Duodenal mucosa (tissue), 2 donors: ENCODE measurements at regions not wholly inside any gene's neighbourhood (a gene's known extent, or its start where the extent isn't known, plus 50 kb on each side); places are given as distances from the start of the nearest gene placed in this dataset.

Source experiments
- H3K27ac ChIP-seq: one replicate; pipeline ENCODE4 v1.7.0; 2013; ENCODE audit warnings: low read depth, low read length
- H3K27me3 ChIP-seq, 2 donors: one replicate each; pipeline ENCODE4 v1.7.0; 2013; ENCODE audit warnings: low read length in 2 of 2, control low read depth in 1 of 2; ENCODE audit not compliant: insufficient read depth in 2 of 2, control insufficient read depth in 1 of 2
- H3K36me3 ChIP-seq, 2 donors: one replicate each; pipeline ENCODE4 v1.7.0; 2013; ENCODE audit warnings: low read length in 2 of 2, control low read depth in 1 of 2; ENCODE audit not compliant: insufficient read depth in 2 of 2, control insufficient read depth in 1 of 2
- H3K4me1 ChIP-seq, 2 donors: one replicate each; pipeline ENCODE4 v1.7.0; 2013; ENCODE audit warnings: low read length in 2 of 2, control low read depth in 1 of 2; ENCODE audit not compliant: insufficient read depth in 2 of 2, control insufficient read depth in 1 of 2
- H3K4me3 ChIP-seq, 2 donors: one replicate each; pipeline ENCODE4 v1.7.0; 2013; ENCODE audit warnings: low read length in 2 of 2, low read depth in 1 of 2
- H3K9ac ChIP-seq, 2 donors: one replicate each; pipeline ENCODE4 v1.7.0; 2013; ENCODE audit warnings: low read length in 2 of 2, low read depth in 1 of 2
- H3K9me3 ChIP-seq, 2 donors: one replicate each; pipeline ENCODE4 v1.7.0; 2013; ENCODE audit warnings: low read length in 2 of 2, control low read depth in 1 of 2; ENCODE audit not compliant: control insufficient read depth in 1 of 2

DNA sequence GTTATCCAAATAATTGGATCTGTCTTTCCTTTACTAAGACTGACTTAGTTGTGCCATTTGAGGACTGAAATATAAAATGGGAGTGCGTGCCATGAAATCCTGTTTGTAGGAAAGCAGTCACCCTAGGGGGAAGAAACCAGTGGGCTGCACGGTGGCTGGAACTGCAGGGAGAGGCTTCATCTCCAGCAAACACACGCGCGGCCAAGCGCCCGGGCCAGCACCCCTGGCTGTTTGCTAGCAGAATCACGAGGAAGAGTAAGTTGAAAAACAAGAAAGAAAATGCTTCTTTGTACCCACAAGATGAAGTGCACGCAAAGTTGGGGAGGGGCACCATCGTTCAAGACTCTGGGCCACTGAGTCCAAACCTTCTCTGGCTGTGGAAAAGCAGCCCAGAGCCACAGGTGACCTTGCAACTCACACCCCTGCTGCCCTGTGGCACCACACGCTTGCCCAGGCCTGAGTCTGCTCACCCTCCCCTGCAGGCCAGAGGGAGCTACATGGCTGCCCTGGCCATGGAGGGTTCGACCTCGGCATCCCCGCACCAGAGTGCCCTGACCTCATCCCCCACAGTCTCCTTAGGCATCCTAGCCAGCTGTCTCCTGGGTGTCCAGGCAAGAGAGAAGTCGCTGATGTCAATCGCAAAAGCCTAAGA lies 55.2 kb downstream of the IRX2 start:
- Histone ChIP-seq H3K9me3 (no peaks in the 10 kb centered on the region), H3K4me1 (no peaks in the 10 kb centered on the region), H3K36me3 (no peaks in the 10 kb centered on the region), H3K4me3 (no peak overlapping the region), H3K9ac (no peak overlapping the region), H3K27me3 (no peaks in the 10 kb centered on the region), H3K27ac (no peak overlapping the region)

DNA sequence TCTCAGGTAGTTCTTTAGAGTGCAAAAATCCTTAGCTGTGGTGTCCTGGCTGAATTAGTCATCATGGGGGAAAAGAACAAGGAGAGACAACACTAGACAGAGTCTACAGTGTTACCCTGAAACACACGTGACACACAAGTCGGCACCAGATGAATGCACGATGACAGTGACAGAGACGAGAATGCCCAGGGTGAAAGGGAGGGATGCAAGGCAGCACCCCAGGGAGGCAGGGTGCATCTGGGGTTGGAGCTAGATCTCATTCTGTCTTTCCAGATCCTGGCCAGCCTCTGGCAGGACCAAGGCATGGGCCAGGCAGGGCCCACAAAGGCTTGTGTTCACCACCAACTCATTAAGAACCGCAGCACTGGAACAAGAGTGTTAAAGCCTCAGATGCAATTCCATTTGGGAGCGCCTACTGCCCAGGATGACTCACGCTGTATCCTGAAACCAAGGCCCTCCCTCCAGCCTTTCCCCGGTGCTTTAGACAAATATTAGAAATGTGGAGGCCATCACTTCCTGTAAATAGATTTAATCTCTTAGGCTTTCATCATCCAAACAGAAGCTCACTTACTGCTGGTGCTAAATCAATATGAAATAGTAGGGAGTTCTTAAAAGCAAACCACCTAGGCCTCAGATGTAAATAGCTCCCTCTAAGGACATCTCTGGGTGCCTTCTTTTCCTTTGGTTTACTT lies 56.1 kb downstream of the IRX2 start:
- Histone ChIP-seq H3K4me3 (no peak overlapping the region), H3K27me3 (no peaks in the 10 kb centered on the region), H3K9ac (no peak overlapping the region), H3K9me3 (no peaks in the 10 kb centered on the region), H3K4me1 (no peaks in the 10 kb centered on the region), H3K36me3 (no peaks in the 10 kb centered on the region), H3K27ac (no peak overlapping the region)

DNA sequence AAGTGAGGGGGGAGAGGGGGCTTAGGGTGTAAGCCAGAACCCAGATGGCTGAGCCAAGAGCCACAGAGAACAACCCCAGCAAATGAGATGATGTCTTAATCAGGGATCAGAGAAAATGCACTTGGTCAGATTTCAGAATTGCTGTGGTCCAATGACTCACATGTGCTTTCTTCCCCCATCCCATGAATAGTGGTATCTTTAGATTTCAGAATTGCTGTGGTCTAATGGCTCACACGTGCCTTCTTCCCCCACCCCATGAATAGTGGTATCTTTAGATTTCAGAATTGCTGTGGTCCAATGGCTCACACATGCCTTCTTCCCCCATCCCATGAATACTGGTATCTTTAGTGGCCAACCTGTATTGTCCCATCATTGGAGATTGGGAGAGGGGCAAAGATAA lies 59.9 kb downstream of the IRX2 start:
- no peaks in the 10 kb centered on the region for H3K36me3 ChIP-seq
- no peak overlapping the region for H3K4me3 ChIP-seq
- no peak overlapping the region for H3K9ac ChIP-seq
- H3K27me3 ChIP-seq = no peaks in the 10 kb centered on the region
- no peak overlapping the region for H3K27ac ChIP-seq
- no peaks in the 10 kb centered on the region for H3K9me3 ChIP-seq
- H3K4me1 ChIP-seq = no peaks in the 10 kb centered on the region

DNA sequence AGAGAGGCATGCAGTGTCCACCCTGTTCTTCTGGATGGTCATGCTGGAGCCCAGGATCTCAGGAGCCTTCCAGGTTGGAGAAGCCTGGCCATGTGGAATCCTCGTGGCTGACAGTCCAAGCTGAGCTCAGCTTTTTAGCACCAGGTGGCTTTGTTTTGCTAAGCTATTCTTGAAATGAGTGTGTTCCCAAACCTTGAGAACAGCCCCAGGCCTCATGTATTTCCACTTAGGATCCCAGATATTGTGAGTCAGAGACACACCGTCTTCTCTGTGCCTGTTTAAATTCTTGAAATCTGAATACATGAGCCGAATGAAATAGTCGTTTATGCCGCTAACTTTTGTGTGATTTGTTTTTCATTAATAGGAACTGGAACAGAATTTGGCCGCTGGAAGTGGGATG lies 61.2 kb downstream of the IRX2 start:
- no peak overlapping the region for H3K27ac ChIP-seq
- H3K4me3 ChIP-seq = no peak overlapping the region
- no peaks in the 10 kb centered on the region for H3K36me3 ChIP-seq
- no peaks in the 10 kb centered on the region for H3K9me3 ChIP-seq
- no peaks in the 10 kb centered on the region for H3K4me1 ChIP-seq
- no peaks in the 10 kb centered on the region for H3K27me3 ChIP-seq
- no peak overlapping the region for H3K9ac ChIP-seq

DNA sequence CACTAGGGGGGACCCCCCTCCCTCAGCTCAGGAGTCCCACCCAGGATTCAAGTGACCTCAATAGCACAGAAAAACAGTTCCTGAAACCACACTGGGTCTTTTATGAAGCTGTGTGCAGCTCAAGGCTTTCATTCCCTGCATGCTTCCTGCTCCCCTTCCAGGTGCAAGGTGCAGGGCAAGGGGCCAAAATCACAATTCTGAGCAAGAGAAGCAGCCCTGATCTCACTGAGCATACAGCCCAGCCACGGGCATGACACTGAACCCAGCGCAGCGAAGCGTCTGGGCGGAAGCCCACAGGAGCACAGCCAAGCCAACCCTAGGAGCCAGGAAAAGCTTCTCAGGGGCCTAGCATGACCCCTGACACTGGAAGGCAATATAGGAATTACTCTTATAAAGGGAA lies 62.9 kb downstream of the IRX2 start:
- Histone ChIP-seq H3K4me3 (no peak overlapping the region), H3K4me1 (no peaks in the 10 kb centered on the region), H3K9ac (no peak overlapping the region), H3K27ac (no peak overlapping the region), H3K36me3 (no peaks in the 10 kb centered on the region), H3K9me3 (no peaks in the 10 kb centered on the region), H3K27me3 (no peaks in the 10 kb centered on the region)

DNA sequence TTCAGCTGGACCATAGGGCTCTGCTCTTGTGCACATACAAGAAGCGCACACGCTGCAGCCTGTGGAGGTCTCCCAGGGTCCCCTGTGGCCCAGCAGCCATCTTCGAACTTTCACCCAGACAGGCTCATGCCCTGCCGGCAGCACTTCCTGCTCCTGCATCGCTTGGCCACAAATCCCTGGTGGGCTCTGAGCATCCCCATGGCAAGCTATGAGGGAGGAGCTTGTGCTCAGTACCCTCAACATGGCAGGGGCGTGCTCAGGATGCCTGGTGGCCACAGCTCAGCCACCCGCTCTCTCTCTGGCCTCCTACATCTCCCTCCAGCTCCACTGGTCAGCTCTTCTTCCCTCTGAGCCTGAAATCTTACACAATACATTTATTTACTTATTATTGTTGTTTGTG lies 63.7 kb downstream of the IRX2 start:
- Histone ChIP-seq H3K4me1 (no peaks in the 10 kb centered on the region), H3K9me3 (no peaks in the 10 kb centered on the region), H3K27me3 (no peaks in the 10 kb centered on the region), H3K4me3 (no peak overlapping the region), H3K9ac (no peak overlapping the region), H3K27ac (no peak overlapping the region), H3K36me3 (no peaks in the 10 kb centered on the region)

DNA sequence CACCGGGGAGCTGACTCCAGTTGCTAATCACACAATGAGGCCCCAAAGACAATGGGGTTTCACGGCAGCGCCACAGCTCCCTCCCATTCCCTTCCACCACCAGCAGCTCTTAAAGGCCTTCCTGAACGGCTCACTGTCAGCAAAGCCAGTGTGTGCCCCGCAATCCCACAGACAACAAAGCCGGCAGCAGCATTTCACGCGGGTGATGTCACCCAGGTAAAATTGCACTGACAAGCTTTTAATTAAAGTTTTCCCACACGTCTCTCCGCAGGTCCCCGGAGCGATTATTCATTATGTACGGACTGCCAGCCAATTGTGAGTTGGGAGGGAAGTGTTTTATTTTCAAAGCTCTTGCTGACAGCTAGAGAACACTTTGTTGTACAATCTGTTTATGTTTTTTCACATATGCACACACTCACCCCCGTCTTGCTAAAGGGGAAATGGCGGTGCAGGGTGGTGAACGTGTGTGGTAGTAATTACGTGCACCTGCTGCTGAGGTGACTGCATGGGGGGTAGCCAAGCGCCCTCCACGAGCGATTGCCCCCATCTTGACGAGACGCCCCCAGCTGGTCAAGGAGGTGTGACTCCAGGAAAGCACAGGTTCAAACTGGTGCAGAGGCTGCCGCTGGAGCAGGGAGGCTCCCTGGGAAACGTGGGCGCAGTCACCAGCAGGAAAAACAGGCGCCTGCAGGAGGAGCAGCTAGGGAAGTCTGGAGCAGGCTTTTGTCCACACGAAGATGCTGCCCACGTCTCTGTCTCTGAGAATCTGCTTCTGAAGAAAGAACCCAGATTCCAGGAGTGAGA lies 65.0 kb downstream of the IRX2 start:
- Histone ChIP-seq H3K9ac (no peak overlapping the region), H3K4me1 (no peaks in the 10 kb centered on the region), H3K4me3 (no peak overlapping the region), H3K36me3 (no peaks in the 10 kb centered on the region), H3K27me3 (no peaks in the 10 kb centered on the region), H3K9me3 (no peaks in the 10 kb centered on the region), H3K27ac (no peak overlapping the region)

DNA sequence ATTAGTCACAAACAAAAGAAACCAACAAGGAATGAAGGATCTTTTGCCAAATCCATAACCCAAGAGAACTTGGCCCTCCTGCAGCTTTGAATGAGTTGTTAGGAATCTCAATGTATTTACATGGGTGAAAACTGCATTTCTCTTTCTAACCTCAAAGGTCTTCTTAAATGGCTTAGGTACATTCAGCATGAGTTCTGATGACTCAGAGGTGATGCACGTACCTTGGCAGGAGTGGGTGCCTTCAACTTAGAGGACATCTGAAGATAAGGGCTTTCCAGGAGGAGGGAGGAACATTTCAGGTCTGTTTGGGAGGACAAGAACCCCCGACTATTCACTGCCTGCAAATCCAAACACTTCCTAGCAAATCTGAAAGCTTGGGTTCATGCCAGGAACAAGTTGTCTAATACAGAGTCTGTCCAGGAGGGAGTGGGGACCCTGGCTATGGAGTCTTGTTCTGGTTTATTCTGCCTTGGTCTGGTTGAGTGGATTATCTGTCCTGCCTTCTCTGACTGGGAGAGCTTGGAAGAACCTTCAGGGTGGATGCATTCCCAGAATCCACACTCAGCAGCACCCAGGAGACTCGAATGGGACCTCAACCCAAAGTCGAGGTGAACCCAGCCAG lies 65.7 kb downstream of the IRX2 start:
- no peaks in the 10 kb centered on the region for H3K9me3 ChIP-seq
- no peaks in the 10 kb centered on the region for H3K36me3 ChIP-seq
- H3K27ac ChIP-seq = no peak overlapping the region
- H3K4me3 ChIP-seq = no peak overlapping the region
- no peak overlapping the region for H3K9ac ChIP-seq
- no peaks in the 10 kb centered on the region for H3K27me3 ChIP-seq
- no peaks in the 10 kb centered on the region for H3K4me1 ChIP-seq

DNA sequence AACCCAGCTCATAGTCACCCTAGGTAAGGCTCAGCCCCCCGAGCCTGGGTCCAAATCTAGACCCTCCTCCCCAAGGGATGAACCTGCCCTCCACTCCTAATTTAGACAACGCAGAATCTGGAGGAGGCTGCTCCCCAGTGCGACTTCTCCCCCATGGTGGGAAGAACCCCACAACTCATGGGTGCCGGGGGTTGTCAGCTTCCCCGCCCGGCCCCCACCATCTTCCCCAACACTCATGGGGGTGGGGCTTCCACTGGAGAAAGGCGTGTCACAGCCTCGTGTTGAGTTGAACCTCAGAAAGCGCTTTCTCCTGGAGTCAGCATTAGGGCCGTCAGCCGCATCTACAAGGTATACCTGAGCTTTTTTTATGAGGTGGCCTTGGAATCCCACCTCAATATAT lies 66.9 kb downstream of the IRX2 start:
- Histone ChIP-seq H3K36me3 (no peaks in the 10 kb centered on the region), H3K27me3 (no peaks in the 10 kb centered on the region), H3K9me3 (no peaks in the 10 kb centered on the region), H3K9ac (no peak overlapping the region), H3K27ac (no peak overlapping the region), H3K4me3 (no peak overlapping the region), H3K4me1 (no peaks in the 10 kb centered on the region)

DNA sequence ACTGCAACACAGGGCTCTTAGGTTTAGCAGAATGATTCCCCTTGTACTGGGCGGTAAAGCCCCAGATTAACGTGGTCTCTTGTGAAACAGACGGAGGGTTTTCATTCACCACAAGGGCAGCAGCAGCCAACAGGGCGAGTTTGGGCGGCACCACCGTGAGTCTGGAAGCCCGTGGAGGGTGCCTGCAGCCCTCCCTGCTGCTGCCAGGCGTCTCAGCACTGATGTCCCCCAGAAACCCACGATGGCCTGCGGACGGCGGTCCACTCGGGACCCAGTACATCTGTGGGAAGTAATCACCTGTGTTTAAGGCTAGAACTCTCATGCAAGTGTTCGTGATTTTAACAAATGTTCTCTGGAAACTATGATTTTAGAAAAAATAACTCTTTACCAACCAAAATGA lies 67.8 kb downstream of the IRX2 start:
- H3K9ac ChIP-seq = no peak overlapping the region
- H3K27ac ChIP-seq = no peak overlapping the region
- no peaks in the 10 kb centered on the region for H3K4me1 ChIP-seq
- H3K27me3 ChIP-seq = no peaks in the 10 kb centered on the region
- H3K36me3 ChIP-seq = no peaks in the 10 kb centered on the region
- H3K4me3 ChIP-seq = no peak overlapping the region
- H3K9me3 ChIP-seq = no peaks in the 10 kb centered on the region
